ENCODE measurements at regions not wholly inside any gene's neighbourhood (a gene's known extent, or its start where the extent isn't known, plus 50 kb on each side); places are given as distances from the start of the nearest gene placed in this dataset.
A peak's percentile ranks its signal among the peaks of the same experiment; 100 is the strongest.

DNA sequence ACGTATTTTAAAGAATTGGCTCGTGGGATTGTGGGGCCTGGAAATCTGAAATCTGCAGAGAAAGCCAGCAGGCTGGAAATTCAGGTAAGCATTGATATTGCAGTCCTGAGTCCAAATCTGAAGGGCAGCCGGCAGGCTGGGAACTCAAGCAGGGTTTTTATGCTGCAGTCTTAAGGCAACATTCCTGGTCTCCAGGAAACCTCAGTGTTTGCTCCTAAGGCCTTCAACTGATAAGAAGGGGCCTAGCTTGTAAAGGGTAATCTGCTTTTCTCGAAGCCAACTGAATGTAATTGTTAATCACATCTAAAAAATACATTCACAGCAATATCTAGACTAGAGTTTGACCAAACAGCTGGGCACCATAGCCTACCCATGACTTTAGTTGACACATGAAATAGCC lies 154.4 kb downstream of the EFNB2 start:
- DNase-seq: no peak

DNA sequence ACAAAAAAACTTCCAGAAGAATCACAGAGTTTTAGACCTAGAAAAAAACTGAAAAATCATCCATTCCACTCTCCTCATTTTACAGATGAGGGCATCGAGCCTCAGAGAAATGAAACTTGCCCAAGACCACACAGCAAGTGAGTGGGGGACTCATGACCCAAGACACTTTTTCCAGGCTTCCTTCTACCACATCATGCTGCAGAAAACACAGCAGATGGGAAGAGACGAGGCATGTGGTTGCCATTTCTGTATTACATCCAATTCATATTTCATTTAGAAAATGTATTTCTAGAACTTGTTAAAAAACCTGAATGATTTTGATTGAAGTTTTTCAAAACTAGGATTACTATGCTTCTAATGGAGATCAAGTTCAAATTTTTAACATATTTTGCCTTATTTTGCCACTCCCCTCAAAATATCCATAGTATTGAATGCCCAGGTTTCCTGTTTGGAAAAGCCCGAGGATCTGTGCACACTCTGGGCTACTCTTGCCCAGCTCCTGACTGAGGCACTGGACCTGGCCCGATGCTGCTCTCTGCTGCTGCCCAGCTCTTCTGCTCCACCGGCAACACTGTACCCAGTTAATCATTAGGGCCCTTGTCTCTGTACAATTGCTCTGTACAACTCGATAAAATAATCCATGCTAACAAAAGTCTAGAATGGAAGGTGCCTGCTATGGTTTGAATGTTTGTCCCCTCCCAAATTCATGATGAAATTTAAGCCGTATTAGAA lies 157.4 kb downstream of the EFNB2 start:
- no peak for DNase-seq

- DNase-seq: no peak
Measured at GRCh38 chr13:106377341-106377740, 158.1 kb downstream of the EFNB2 start.

- peak; percentile 92 for DNase-seq
Measured at GRCh38 chr13:106376401-106377112, 158.9 kb downstream of the EFNB2 start.

- no peak for DNase-seq
Measured at GRCh38 chr13:106375085-106375484, 160.4 kb downstream of the EFNB2 start.

DNA sequence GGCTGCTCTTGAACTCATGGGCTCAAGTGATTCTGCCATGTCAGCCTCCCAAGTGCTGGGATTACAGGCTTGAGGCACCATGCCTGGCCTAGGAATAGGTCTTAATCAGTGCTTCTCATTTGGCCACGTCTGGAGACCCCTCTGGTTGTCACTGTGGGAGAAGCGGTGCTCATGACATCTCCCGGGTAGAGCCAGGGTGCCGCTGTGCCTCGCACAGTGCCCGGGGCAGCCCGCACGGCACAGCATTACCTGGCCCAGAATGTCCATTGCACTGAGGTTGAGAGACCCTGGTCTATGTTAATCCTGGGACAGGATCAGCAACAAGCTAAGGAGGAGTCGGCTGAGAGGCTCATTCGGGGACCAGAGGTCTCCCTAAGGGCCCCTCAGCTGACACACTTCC lies 160.8 kb downstream of the EFNB2 start:
- no peak for DNase-seq

- peak; percentile 94 for DNase-seq
Measured at GRCh38 chr13:106373989-106374572, 161.4 kb downstream of the EFNB2 start.

GRCh38 chr13:106373304-106373988 lies 162.0 kb downstream of the EFNB2 start:
- no peak for DNase-seq

DNA sequence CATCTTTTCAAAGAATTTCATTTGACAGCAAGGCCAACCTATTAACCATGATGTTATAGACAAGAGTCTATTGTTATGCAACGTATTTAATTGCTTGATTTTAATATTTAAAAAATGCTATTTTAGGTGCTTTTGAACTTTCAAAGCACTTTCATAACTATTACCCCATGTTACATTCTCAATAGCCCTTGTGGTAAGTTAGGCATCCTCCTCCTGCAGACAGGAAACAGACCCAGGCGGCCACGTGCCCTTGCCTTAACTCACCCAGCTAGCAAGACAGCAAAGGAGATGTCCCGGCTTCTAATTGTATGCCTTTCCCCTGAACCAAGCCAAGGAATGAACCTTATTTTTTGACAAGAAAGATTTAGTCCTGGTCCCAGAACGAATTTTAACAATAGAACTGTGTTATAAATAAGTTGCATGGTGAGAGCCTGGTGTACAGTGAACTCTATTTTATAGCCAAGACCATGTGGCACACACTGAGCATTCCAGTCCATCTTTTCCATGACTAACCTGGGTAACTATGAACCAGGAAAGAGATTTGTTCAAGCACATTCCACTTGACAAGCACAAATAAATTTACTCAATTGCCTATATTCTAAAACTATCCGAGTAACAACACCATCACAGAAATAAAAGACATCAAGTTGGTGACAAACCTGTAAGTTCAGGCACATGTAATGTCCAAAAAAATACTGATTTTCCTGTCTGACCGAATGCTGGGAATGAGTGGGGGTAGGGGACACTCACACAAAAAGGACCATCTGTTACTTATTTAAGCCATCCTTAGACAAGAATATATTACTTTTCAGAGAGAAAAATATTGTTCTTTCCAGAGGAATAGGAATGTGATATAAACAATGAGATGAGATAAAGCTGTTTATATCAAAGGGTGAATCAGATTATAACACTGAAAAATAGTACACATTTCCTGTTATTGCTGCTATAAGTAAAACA lies 163.0 kb downstream of the EFNB2 start:
- peak; percentile 88 for DNase-seq

GRCh38 chr13:106371024-106371423 lies 164.4 kb downstream of the EFNB2 start:
- no peak for DNase-seq

- DNase-seq: no peak
Measured at GRCh38 chr13:106369858-106370257, 165.6 kb downstream of the EFNB2 start.

DNA sequence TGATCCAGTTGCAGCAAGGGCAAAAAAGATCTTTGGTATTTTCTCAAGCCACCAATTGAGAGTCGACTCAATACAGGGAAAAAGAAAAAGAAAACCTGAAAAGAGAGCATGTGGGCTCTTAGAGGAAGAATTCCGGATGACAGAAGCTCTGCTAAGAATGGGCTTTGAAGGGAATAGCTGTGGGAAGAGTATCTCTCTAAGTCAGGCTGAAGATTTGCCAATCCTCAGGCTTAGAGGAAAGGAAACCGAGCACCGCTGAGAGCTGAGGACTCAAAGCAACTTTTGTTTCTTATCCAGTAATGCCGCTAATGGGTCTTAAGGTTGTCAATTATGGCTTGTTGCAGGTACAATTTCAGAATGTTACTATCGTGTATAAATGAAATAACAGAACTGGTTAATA lies 166.4 kb downstream of the EFNB2 start:
- DNase-seq: no peak

GRCh38 chr13:106367361-106367971 lies 168.0 kb downstream of the EFNB2 start:
- no peak for DNase-seq

GRCh38 chr13:106362707-106363106 lies 172.8 kb downstream of the EFNB2 start:
- DNase-seq: no peak

DNA sequence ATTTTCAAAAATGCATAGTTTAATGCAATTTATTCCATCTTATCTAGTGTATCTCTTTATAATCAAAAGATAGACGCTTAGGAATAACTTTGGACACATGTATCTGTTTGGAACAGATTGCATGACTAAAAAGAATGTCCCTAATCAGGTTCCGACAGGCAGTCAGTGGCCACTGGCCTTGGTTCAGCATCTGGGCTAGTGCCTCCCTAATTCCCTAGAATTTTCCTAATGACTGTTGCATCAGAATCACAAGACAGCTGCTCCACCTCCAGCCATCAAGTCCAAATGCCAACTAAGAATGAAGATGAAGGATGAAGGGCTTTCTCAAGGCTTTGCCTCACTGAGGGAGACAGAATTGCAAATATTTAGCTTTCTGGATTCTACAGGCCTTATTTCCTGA lies 173.8 kb downstream of the EFNB2 start:
- no peak for DNase-seq

DNA sequence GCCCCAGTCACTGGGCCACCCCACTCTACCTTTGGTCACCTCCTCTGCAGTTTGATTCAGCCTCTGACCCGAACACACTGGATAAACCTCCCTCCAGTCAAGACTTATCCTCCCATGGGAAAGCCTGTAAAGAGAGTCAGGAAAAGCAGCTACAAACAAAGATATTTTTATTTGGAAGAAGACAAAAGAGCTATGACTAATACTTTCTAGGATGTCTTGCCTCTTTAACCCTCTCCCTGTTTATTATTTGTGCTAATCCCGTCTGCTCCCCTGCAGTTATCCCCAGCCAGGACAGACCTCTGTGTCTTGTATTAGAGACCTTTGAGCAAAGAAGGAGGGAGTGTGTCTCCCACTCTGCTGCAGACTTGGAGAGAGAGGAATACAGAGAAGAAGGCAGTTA lies 178.3 kb downstream of the EFNB2 start:
- DNase-seq: no peak

- DNase-seq: no peak
Measured at GRCh38 chr13:106355866-106356265, 179.6 kb downstream of the EFNB2 start.

DNA sequence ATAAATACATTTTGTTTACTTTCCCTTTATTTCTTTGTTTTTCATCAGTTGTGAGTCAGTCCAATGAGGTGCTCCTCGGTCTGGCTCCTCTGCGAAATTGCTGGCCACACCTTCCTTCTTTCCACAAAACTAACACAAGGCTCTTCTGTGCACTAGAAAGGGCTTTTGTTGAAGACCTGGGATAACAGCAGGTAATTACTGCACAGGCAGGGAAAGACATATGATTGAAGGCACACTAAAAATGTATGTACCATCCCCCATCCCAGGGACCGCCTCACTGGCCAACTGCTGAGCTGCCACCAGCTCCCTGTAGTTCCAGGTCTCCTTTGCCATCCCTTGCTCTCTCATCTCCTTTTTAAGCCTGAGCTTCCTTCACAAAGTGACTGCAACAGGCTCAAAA lies 180.5 kb downstream of the EFNB2 start:
- DNase-seq: no peak

- DNase-seq: peak; percentile 39
Measured at GRCh38 chr13:106352850-106353249, 182.6 kb downstream of the EFNB2 start.

DNA sequence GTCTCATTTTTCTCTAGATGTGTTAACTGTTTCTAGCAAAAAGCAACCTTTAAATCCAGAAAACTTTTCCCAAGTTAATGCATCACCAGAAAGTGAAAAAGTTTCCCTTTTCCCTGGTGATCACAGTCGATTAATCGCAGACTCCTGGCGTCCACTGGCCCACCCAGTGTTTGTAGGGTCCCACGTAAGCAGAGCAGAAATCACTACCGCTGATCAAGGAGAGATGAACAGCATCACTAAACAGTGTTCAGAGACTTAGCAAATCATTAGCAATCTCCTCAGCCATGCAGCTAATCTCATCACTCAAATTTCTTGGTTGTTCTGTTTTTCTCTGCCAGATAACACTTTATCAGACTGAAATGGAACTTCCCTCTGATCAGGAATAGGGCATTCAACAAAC lies 184.2 kb downstream of the EFNB2 start:
- DNase-seq: no peak

- no peak for DNase-seq
Measured at GRCh38 chr13:106350208-106350607, 185.3 kb downstream of the EFNB2 start.

Measured in fibroblast of skin of abdomen (primary cell).